Loucy (cell line): ENCODE measurements at regions not wholly inside any gene's neighbourhood (a gene's known extent, or its start where the extent isn't known, plus 50 kb on each side); places are given as distances from the start of the nearest gene placed in this dataset.

Experiments
- H2AFZ ChIP-seq: fragments of 200-600 bp; sonication (generic); 2 replicates; pipeline ENCODE4 v1.6.0; 2016; ENCODE audit warnings: antibody characterized with exemption, mild to moderate bottlenecking, low read length, moderate library complexity
- H3F3A ChIP-seq: fragments of 200-600 bp; 2 replicates; pipeline ENCODE4 v1.6.0; 2016; ENCODE audit warnings: antibody characterized with exemption, low read depth, mild to moderate bottlenecking
- H3K27me3 ChIP-seq: fragments of 200-600 bp; sonication (generic); 2 replicates; pipeline ENCODE4 v1.6.1; 2014; ENCODE audit warnings: low read length, mild to moderate bottlenecking; ENCODE audit not compliant: insufficient read depth, poor library complexity, severe bottlenecking
- H3K36me3 ChIP-seq: fragments of 200-600 bp; sonication (generic); 2 replicates; pipeline ENCODE4 v1.6.1; 2016; ENCODE audit warnings: low read length; ENCODE audit not compliant: insufficient read depth
- H3K4me1 ChIP-seq: fragments of 200-600 bp; sonication (generic); 2 replicates; pipeline ENCODE4 v1.5.1; 2014; ENCODE audit warnings: low read length, mild to moderate bottlenecking; ENCODE audit not compliant: insufficient read depth, poor library complexity, severe bottlenecking
- H3K4me2 ChIP-seq: fragments of 200-600 bp; sonication (generic); 2 replicates; pipeline ENCODE4 v1.6.0; 2014; ENCODE audit warnings: antibody characterized with exemption, low read length, low read depth, mild to moderate bottlenecking; ENCODE audit not compliant: poor library complexity, severe bottlenecking
- H3K4me3 ChIP-seq: fragments of 200-600 bp; sonication (generic); 2 replicates; pipeline ENCODE4 v1.5.1; 2014; ENCODE audit warnings: low read length, mild to moderate bottlenecking, mixed read lengths; ENCODE audit not compliant: poor library complexity, severe bottlenecking
- H3K79me2 ChIP-seq: fragments of 200-600 bp; sonication (generic); 2 replicates; pipeline ENCODE4 v1.6.1; 2014; ENCODE audit warnings: low read length; ENCODE audit not compliant: insufficient read depth
- H3K9ac ChIP-seq: fragments of 200-600 bp; sonication (generic); 2 replicates; pipeline ENCODE4 v1.6.0; 2014; ENCODE audit warnings: mild to moderate bottlenecking, low read depth, low read length, moderate library complexity; ENCODE audit not compliant: poor library complexity, severe bottlenecking
- H3K9me2 ChIP-seq: fragments of 200-600 bp; sonication (generic); replicated peaks from 2 replicates; pipeline ENCODE4 v1.6.1; 2016; ENCODE audit warnings: low read depth, low read length, mixed read lengths
- H3K9me3 ChIP-seq: fragments of 200-600 bp; sonication (generic); 2 replicates; pipeline ENCODE4 v1.6.1; 2014; ENCODE audit warnings: mild to moderate bottlenecking, antibody characterized with exemption, low read length, low read depth; ENCODE audit not compliant: insufficient read depth
- H4K20me1 ChIP-seq: fragments of 200-600 bp; sonication (generic); 2 replicates; pipeline ENCODE4 v1.6.0; 2014; ENCODE audit warnings: antibody characterized with exemption, low read length, mild to moderate bottlenecking; ENCODE audit not compliant: insufficient read depth, poor library complexity, severe bottlenecking
- EZH2phosphoT487 ChIP-seq: fragments of 200-600 bp; IDR thresholded peaks from 2 replicates; pipeline ENCODE4 v1.6.1; 2018; ENCODE audit warnings: antibody characterized with exemption, mild to moderate bottlenecking, moderate library complexity, borderline replicate concordance
- TF ChIP-seq, protein P1 (sequence below): fragments of 200-600 bp; sonication (generic); conservative IDR thresholded peaks from 2 replicates; pipeline ENCODE4 v1.5.1; 2014; ENCODE audit warnings: mild to moderate bottlenecking, antibody characterized with exemption, low read length

DNA sequence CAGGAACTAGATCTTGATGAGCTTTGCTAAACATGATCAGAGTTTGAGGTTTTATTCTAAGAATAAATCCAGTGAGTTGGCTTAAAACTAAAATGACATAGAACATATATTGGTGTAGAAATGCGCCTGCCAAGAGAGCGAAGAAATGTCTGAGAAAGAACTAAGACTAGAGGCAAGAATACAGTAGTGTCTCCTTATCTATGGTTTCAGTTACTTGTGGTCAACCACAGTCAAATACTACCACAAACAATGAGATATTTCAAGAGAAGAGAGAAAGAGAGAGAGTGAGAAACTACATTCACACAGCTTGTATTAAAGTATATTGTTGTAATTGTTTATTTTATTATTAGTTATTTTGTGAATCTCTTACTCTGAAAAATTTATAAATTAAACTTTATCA is 254.4 kb upstream of the CDH10 start:
- no peak for TF ChIP-seq EZH2phosphoT487
- TF ChIP-seq, protein P1, sequence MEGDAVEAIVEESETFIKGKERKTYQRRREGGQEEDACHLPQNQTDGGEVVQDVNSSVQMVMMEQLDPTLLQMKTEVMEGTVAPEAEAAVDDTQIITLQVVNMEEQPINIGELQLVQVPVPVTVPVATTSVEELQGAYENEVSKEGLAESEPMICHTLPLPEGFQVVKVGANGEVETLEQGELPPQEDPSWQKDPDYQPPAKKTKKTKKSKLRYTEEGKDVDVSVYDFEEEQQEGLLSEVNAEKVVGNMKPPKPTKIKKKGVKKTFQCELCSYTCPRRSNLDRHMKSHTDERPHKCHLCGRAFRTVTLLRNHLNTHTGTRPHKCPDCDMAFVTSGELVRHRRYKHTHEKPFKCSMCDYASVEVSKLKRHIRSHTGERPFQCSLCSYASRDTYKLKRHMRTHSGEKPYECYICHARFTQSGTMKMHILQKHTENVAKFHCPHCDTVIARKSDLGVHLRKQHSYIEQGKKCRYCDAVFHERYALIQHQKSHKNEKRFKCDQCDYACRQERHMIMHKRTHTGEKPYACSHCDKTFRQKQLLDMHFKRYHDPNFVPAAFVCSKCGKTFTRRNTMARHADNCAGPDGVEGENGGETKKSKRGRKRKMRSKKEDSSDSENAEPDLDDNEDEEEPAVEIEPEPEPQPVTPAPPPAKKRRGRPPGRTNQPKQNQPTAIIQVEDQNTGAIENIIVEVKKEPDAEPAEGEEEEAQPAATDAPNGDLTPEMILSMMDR: no peak
- H2AFZ ChIP-seq: no peak overlapping the region
- H4K20me1 ChIP-seq: no peaks in the 10 kb centered on the region
- no peaks in the 10 kb centered on the region for H3K4me1 ChIP-seq
- no peaks in the 10 kb centered on the region for H3F3A ChIP-seq
- H3K9me3 ChIP-seq: no peaks in the 10 kb centered on the region
- H3K79me2 ChIP-seq: no peaks in the 10 kb centered on the region
- H3K4me3 ChIP-seq: no peak overlapping the region
- H3K27me3 ChIP-seq: no peaks in the 10 kb centered on the region
- no peak overlapping the region for H3K9ac ChIP-seq
- no peaks in the 10 kb centered on the region for H3K36me3 ChIP-seq
- H3K9me2 ChIP-seq: no peaks in the 10 kb centered on the region
- H3K4me2 ChIP-seq: no peak overlapping the region

DNA sequence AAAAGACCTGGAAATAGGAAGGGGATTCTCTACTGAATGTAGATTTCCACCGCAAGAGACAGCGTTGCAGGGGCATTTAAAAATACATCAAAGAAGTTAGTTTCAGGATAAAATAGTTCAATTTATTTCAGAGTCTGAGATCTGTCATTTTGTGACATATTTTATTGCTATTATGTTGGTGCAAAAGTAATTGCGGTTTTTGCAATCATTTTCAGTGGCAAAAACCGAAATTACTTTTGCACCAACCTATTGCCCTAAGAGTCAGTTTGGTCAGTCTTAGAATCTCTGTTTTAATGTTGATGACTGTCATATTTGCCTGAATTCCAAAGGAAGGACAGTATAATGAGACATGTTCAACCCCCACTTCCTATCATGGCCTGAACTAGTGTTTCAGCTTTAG is 219.5 kb upstream of the CDH10 start:
- Histone ChIP-seq H3K79me2 (no peaks in the 10 kb centered on the region), H4K20me1 (no peaks in the 10 kb centered on the region), H3K4me2 (no peak overlapping the region), H3F3A (no peaks in the 10 kb centered on the region), H2AFZ (no peak overlapping the region), H3K27me3 (no peaks in the 10 kb centered on the region), H3K9ac (no peak overlapping the region), H3K4me3 (no peak overlapping the region), H3K9me3 (no peaks in the 10 kb centered on the region), H3K36me3 (no peaks in the 10 kb centered on the region), H3K4me1 (no peaks in the 10 kb centered on the region), H3K9me2 (no peaks in the 10 kb centered on the region)
- TF ChIP-seq, protein P1: no peak
- TF ChIP-seq EZH2phosphoT487: no peak

DNA sequence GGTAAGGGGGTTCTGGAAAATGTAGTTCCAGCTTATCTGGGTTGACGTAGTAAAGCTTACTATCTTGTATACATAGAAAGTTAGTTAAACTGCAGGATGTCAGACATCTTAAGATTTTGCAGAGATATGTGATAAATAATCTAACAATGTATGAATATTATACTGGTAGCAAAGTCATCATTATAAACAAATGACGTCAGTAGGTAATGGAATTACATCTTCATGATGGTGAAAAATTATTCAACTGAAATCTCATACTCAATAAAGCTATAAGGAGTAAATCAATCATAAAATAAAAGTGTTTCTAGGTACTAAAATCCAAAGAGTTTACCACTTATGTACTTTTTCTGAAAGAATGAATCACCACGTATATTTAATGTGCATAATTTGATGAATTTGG is 217.3 kb upstream of the CDH10 start:
- Histone ChIP-seq H3K9ac (no peak overlapping the region), H3K9me2 (no peaks in the 10 kb centered on the region), H2AFZ (no peak overlapping the region), H3K79me2 (no peaks in the 10 kb centered on the region), H3F3A (no peaks in the 10 kb centered on the region), H3K27me3 (no peaks in the 10 kb centered on the region), H3K9me3 (no peaks in the 10 kb centered on the region), H3K4me2 (no peak overlapping the region), H4K20me1 (no peaks in the 10 kb centered on the region), H3K4me3 (no peak overlapping the region), H3K36me3 (no peaks in the 10 kb centered on the region), H3K4me1 (no peaks in the 10 kb centered on the region)
- TF ChIP-seq EZH2phosphoT487: no peak
- TF ChIP-seq, protein P1: no peak
